ENCODE measurements at regions not wholly inside any gene's neighbourhood (a gene's known extent, or its start where the extent isn't known, plus 50 kb on each side); places are given as distances from the start of the nearest gene placed in this dataset.

- TF ChIP-seq POLR2A (IDR thresholded peaks at IDR 0.05) (no peak), CTCF (IDR thresholded peaks at IDR 0.05) (no peak)
These were observed 109.1 kb upstream of the DIPK2B start for GRCh38 chrX:45309801-45310200.

All from thyroid gland (tissue), 4 donors.